ENCODE measurements at regions not wholly inside any gene's neighbourhood (a gene's known extent, or its start where the extent isn't known, plus 50 kb on each side); places are given as distances from the start of the nearest gene placed in this dataset.

DNA sequence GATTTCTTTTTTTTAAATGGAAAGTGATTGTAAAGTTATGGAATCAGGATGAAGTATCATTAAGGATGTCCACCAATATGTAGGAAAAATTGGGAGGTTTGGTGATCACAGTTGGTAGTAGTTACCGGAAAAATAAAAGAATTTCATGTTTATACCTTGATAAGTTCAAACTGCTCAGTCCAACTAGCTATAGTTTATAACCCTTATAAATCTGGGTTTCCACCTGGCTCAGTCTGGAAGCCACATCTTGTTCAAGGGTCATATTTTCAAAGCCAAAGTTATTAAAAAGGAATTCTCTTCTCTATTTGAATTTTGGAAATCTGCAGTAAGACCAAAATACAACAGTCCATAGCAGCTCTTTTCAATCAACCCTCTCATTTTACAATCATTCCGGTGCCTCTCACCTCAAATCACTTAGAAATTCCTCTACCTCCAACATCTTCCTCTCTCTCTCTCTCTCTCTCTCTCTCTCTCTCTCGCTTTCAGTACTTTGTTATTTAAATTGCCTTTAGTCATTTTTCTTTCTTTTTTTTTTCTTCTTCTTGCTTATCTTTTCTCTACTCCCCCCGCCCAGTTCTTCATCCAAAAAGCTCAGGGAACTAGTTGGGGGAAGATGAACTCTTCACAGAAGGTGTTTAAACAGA is 186.2 kb upstream of the TBC1D5 start:
- no peaks in the 10 kb centered on the region for H3K9me3 ChIP-seq
- 69 to 78% (median 72%) methylated on average over 4 of the region's 4 CpGs for WGBS, 3 donors
- no peak overlapping the region for H3K4me3 ChIP-seq
- intact Hi-C loops (cut with DNase I): no loop called here
- no peak overlapping the region for H3K27ac ChIP-seq
- H3K36me3 ChIP-seq: no peaks in the 10 kb centered on the region
- H3K4me1 ChIP-seq (ENCODE audit: insufficient read depth): no peaks in the 10 kb centered on the region
- no peak for DNase-seq
- TF ChIP-seq POLR2A (IDR thresholded peaks at IDR 0.05): no peak
- TF ChIP-seq EP300 (IDR thresholded peaks at IDR 0.05): no peak
- TF ChIP-seq, protein P1, sequence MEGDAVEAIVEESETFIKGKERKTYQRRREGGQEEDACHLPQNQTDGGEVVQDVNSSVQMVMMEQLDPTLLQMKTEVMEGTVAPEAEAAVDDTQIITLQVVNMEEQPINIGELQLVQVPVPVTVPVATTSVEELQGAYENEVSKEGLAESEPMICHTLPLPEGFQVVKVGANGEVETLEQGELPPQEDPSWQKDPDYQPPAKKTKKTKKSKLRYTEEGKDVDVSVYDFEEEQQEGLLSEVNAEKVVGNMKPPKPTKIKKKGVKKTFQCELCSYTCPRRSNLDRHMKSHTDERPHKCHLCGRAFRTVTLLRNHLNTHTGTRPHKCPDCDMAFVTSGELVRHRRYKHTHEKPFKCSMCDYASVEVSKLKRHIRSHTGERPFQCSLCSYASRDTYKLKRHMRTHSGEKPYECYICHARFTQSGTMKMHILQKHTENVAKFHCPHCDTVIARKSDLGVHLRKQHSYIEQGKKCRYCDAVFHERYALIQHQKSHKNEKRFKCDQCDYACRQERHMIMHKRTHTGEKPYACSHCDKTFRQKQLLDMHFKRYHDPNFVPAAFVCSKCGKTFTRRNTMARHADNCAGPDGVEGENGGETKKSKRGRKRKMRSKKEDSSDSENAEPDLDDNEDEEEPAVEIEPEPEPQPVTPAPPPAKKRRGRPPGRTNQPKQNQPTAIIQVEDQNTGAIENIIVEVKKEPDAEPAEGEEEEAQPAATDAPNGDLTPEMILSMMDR (IDR thresholded peaks at IDR 0.05): no peak
- no peaks in the 10 kb centered on the region for H3K27me3 ChIP-seq

- Histone ChIP-seq H3K4me3 (no peak overlapping the region), H3K9me3 (no peaks in the 10 kb centered on the region), H3K27ac (no peak overlapping the region), H3K4me1 (ENCODE audit: insufficient read depth) (no peaks in the 10 kb centered on the region), H3K36me3 (no peaks in the 10 kb centered on the region), H3K27me3 (no peaks in the 10 kb centered on the region)
- intact Hi-C loops (cut with DNase I): no loop called here
- DNase-seq: no peak
- TF ChIP-seq POLR2A (IDR thresholded peaks at IDR 0.05): no peak
- TF ChIP-seq, protein P1 (IDR thresholded peaks at IDR 0.05): no peak
- TF ChIP-seq EP300 (IDR thresholded peaks at IDR 0.05): no peak
- 62 to 74% (median 70%) methylated on average over 3 of the region's 3 CpGs for WGBS, 3 donors
These were observed 184.6 kb upstream of the TBC1D5 start for GRCh38 chr3:17927036-17927435.

DNA sequence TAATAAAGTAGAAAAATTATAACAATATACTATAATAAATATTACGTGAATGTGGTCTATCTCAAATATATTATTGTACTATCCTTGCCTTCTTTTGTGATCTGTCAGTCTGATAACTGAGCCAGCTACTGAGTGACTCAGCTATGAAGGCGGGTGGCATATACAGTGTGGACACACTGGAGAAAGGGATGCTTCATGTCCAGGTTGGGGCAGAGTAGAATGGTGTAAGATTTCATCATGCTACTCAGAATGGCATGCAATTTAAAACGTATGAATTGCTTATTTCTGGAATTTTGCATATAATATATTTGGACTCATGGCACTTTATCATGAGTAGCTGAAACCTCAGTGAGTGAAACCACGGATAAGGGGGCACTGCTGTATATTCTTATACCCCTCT is 172.9 kb upstream of the TBC1D5 start:
- H3K36me3 ChIP-seq: no peaks in the 10 kb centered on the region
- no peak for DNase-seq
- intact Hi-C loops (cut with DNase I): no loop called here
- TF ChIP-seq, protein P1 (IDR thresholded peaks at IDR 0.05): no peak
- TF ChIP-seq POLR2A (IDR thresholded peaks at IDR 0.05) (no peak), EP300 (IDR thresholded peaks at IDR 0.05) (no peak)
- H3K27me3 ChIP-seq: no peaks in the 10 kb centered on the region
- H3K27ac ChIP-seq: no peak overlapping the region
- no peaks in the 10 kb centered on the region for H3K9me3 ChIP-seq
- no peaks in the 10 kb centered on the region for H3K4me1 ChIP-seq (ENCODE audit: insufficient read depth)
- H3K4me3 ChIP-seq: no peak overlapping the region
- WGBS, 3 donors: 72 to 81% (median 77%) methylated on average over 4 of the region's 4 CpGs

DNA sequence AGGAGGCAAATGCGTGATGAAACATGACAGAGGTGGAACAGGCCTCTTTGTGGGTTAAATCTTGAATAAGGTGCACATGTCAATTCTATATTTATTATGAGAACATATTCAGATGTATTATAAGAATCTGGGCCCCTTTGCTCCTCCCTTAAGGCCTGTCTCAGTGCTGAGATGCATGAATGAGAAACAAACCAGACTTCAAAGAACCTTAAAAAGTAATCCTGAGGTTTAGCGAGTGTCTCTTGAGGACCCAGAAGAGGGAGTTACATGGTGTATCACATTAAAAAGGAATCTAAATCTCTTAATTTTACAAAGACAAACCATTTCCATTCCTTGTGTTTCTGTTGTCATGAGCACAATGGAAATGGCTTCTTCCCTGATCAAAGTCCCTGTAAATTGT is 170.9 kb upstream of the TBC1D5 start:
- Histone ChIP-seq H3K27me3 (no peaks in the 10 kb centered on the region), H3K36me3 (no peaks in the 10 kb centered on the region), H3K4me1 (ENCODE audit: insufficient read depth) (no peaks in the 10 kb centered on the region), H3K4me3 (no peak overlapping the region), H3K27ac (no peak overlapping the region), H3K9me3 (no peaks in the 10 kb centered on the region)
- no peak for DNase-seq
- WGBS, 3 donors: 78 to 85% (median 81%) methylated on average over 2 of the region's 2 CpGs
- TF ChIP-seq EP300 (IDR thresholded peaks at IDR 0.05): no peak
- TF ChIP-seq, protein P1 (IDR thresholded peaks at IDR 0.05): no peak
- intact Hi-C loops (cut with DNase I): no loop called here

Data from ovary (tissue), 7 donors.